ENCODE measurements at regions not wholly inside any gene's neighbourhood (a gene's known extent, or its start where the extent isn't known, plus 50 kb on each side); places are given as distances from the start of the nearest gene placed in this dataset.

GRCh38 chr16:7185165-7185564, 147.5 kb upstream of the RBFOX1 start:
- DNase-seq (ENCODE audit: low read depth in 2 of 2) = no peak

- no peak for DNase-seq (ENCODE audit: low read depth in 2 of 2)
Measured at GRCh38 chr16:7183768-7184167, 148.9 kb upstream of the RBFOX1 start.

DNA sequence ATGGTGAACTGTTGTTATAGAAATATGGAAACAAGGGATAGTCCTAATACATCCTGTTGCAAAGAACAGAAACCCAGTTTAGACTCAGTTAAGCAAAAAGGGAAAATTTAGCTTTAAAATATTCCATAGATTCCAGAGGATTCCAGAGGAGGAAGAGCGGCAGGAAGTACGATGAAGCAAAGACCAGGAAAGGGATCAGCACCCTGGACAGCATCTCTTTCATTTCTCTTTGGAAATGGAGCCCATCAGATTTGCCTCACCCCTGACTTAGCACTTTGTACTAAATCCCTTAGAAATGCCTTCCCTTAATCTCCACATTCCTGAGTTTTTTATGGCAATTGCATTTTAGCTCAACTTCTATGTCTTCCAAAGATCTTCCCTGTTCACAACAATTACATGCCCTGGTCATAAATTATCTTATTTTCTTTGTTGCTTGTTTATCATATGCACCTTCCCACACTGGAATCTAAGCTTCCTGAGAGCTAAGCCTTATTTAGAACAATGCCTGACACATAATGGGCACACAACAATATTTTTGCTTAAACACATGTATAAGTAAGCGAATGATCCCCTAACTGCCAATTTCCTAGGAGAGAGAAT, 150.0 kb upstream of the RBFOX1 start:
- no peak for DNase-seq (ENCODE audit: low read depth in 2 of 2)

GRCh38 chr16:7177875-7178274, 154.8 kb upstream of the RBFOX1 start:
- DNase-seq (ENCODE audit: low read depth in 2 of 2) = no peak

DNA sequence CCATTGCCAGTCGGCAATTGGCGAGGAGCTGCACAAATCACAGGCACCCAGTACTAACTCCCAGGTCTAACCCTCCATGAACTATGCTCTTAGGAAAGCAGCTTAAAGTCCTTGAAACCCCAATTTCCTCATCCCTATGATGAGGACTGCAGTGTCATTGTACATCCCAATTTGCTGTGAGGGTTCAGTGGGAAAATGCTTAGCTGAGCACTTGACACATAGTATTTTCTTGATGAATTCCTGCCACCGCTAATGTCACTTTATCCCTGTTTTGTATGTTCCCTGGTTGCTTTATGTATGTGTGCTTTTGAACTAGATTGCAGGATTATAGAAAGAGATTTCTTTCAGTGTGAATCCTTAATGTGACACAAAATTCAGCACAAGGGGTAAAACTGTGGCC, 161.5 kb upstream of the RBFOX1 start:
- no peak for DNase-seq (ENCODE audit: low read depth in 2 of 2)

GRCh38 chr16:7167626-7168025, 165.0 kb upstream of the RBFOX1 start:
- no peak for DNase-seq (ENCODE audit: low read depth in 2 of 2)

DNA sequence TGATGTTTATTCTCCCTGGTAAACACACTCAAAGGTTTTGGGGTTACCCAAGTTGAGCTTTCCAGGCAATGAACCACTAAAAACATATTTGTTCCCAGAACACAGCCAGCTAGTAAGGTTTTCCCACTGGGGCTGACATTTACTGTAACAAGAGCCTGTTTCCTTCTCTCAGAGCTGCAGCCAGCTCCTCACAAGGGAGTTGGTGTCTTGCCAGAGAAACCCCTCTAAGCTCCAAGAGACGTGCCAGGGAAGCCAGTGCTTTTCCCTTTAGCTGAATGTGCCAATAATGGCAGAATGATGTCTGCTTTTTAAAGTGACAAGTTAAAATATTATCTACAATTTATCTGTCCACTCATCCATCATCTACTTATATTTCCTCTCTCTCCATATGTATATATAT, 170.8 kb upstream of the RBFOX1 start:
- DNase-seq (ENCODE audit: low read depth in 2 of 2) = no peak

GRCh38 chr16:7160093-7160492, 172.6 kb upstream of the RBFOX1 start:
- no peak for DNase-seq (ENCODE audit: low read depth in 2 of 2)

DNA sequence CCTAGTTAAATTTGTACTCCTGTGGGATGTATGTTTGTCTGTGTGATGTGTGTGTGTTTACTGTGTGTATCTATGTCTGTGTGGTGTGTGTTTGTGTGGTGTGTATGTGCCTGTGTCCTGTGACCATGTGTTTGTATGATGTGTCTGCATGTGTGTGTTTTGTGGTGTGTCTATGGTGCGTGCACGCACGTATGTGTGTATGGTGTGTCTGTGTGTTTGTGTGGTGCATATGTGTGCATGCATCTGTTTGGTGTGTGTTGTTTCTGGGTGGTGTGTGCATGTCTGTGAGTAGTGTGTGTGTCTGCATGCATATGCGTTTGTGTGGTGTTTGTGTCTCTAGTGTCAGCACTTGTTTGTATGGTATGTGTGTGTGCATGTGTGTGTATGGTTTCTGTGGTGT, 174.2 kb upstream of the RBFOX1 start:
- DNase-seq (ENCODE audit: low read depth in 2 of 2) = no peak

DNA sequence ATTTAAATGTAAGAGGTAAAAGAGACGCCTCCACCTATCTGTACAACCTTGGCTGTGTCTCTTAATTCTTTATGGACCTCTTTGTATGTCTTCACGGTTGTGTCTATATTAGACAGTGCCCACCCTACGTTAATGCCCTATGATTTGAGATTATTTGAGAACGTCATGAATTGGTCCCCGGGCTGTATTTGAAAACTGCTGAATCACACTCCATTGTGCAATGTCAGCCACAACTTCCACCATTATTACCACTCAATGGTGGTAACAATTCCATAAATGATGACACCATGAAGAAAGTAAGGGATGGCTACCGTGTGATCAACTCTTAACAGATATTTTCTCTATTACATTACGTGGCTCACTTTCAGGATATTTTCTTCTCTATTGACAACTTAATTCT, 182.4 kb upstream of the RBFOX1 start:
- no peak for DNase-seq (ENCODE audit: low read depth in 2 of 2)

GRCh38 chr16:7148606-7149005, 184.0 kb upstream of the RBFOX1 start:
- DNase-seq (ENCODE audit: low read depth in 2 of 2) = no peak

GRCh38 chr16:7140899-7141298, 191.7 kb upstream of the RBFOX1 start:
- no peak for DNase-seq (ENCODE audit: low read depth in 2 of 2)

DNA sequence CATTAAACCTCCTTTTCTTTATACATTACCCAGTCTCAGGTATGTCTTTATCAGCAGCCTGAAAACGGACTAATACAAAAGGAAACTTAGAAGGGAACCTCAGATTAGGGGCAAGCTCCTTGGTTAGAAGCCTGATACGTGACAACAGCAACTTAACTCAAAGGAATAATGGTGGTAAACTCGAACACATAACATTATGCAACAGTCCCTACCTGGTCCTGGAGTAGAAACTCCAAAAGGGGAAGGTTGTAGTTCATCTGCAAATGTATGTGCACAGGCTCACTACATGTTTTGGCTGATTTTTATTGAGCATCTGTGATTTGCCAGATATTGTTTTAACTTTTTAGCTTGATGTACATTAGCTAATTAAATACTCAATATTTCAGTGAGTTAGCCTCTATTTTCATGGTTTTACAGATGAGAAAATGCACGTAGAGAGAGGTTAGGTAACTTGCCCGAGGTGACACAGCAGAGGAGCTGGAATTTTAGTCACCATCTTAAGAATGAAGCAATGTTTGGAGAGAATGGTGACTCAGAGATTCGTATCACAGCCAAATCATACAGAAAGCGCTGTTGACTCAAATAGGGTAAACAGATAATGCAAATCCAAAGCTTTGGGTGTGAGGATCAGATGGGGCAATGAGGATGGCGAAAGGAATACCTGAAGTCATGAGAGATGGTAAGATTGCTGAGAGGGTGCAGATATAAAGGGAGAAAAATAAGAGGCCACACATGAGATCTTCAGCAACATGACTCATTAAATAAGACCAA, 194.9 kb upstream of the RBFOX1 start:
- no peak for DNase-seq (ENCODE audit: low read depth in 2 of 2)

DNA sequence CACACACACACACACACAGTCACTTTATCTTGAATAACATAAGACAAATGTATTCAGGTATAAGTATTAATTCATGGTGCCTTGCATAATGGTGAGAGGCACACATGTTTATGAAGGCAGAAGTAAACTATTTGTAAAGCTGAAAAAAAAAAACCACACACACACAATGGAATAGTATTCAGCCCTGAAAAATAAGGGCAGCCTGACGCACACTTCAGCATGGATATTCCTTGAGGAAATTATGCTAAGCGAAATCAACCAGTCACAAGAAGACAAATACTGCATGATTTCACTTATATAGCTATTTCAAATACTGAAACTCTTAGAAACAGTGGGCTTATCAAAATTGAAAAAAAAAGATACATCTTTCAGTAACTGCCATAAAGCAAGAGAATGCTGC, 200.2 kb upstream of the RBFOX1 start:
- DNase-seq (ENCODE audit: low read depth in 2 of 2) = no peak

DNA sequence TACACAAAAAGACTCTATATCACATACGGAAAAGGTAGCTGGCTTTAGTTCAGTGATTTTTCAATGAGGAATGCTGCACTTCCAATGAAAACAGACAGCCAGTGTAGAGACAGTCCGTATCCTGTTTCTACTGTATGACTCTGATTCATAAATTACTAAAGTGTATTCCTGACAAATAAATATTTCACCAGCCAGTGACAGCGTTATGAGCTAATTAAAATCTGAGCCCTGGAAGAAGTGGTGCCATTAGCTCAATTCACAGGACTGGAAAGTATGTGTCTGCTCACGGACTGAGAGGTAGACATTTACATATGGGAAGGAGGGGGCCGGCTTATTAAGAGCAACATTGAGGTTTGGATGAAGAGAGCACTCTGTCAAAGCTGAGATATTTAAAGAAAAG, 207.9 kb upstream of the RBFOX1 start:
- no peak for DNase-seq (ENCODE audit: low read depth in 2 of 2)

GRCh38 chr16:7124242-7124641, 208.4 kb upstream of the RBFOX1 start:
- DNase-seq (ENCODE audit: low read depth in 2 of 2) = no peak

DNA sequence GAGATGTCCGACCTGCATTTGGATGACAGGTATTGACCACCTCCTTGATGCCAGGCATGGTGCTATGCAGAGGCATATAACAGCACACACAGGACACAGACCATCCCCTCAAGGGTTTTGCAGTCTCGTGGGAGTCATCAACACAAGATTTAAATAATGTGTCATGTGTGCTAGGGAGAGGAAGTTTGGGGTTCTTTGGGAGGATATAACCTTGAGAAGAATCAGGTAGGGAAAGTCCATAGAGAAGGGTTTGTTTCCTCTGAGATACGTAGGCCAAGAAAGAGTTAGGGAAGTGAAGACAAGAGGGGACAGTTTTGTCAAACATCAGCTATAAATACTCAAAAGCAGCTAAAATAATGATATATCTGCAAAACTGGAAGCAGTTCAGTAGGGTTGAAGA, 215.9 kb upstream of the RBFOX1 start:
- DNase-seq (ENCODE audit: low read depth in 2 of 2) = no peak

DNA sequence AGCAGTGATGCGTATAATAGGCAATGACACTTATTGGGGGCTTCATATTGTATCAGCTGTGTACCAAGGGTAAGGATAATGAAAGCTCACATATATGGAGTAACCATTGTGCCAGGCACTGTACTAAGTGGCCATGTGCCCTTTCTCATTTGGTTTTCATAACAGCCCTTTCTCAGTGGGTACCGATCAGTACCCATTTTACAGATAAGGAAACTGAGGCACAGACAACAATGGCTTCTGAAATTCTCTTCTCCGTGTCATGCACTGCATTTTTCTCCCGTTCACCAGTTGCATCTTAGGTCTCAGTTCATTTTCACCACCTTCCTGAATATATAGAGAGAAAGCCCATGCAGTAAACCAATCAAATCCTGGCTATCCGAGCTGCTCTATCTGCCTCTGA, 216.7 kb upstream of the RBFOX1 start:
- no peak for DNase-seq (ENCODE audit: low read depth in 2 of 2)

DNA sequence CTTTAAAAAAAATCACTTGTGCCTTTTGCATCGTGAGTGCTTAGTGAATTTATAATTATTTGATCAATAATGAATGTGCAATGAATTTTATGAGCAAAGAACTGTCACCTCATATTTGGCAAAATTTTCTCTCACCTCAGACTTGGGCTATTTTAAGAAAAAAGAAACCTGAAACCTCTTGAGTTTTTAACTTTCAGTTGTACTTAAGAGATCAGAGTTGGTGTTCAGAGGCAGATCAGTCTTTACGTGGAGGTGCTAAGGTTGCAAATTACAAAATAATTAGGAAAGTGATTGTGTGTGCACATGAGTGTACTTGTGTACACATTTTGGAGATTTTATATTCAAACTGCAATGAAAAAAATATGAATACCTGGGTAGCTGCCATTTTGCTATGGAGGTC, 218.7 kb upstream of the RBFOX1 start:
- no peak for DNase-seq (ENCODE audit: low read depth in 2 of 2)

DNA sequence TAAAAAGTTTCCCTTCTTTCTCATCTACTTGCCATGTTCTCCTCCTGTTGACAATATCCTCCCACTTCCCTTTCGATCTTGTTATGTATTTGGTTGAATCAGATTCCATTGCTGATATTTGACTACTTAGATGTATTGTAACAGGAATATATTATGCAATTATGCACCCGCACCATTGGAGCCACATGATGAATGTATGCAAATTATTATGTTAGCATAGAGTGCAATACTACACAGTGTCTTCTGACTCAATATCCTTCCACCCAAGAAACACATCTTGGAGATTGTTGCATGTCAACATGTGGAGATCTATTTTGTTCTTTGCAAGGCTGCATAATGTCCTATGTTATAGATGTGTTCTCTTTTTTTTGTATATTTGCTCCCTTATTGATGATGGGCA, 219.2 kb upstream of the RBFOX1 start:
- DNase-seq (ENCODE audit: low read depth in 2 of 2) = no peak

- DNase-seq (ENCODE audit: low read depth in 2 of 2) = no peak
Measured at GRCh38 chr16:7111265-7111664, 221.4 kb upstream of the RBFOX1 start.

DNA sequence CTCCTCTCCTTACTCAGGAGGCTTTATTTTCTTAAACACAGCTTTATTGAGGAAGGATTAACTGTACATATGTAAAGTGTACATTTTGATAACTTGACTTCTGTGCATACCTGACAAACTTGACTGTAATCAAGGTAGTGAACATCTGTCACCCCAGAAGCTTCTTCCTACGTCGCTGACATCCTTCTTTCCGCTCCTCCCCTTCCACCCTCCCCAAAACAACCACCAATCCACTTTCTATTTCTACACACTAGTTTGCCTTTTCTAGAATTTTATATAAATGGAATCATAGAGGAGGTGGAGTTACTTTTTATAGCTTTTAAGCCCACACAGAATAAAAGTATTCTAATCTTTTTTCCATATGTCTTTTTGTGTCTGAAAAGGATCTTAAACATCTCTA, 225.2 kb upstream of the RBFOX1 start:
- no peak for DNase-seq (ENCODE audit: low read depth in 2 of 2)

DNA sequence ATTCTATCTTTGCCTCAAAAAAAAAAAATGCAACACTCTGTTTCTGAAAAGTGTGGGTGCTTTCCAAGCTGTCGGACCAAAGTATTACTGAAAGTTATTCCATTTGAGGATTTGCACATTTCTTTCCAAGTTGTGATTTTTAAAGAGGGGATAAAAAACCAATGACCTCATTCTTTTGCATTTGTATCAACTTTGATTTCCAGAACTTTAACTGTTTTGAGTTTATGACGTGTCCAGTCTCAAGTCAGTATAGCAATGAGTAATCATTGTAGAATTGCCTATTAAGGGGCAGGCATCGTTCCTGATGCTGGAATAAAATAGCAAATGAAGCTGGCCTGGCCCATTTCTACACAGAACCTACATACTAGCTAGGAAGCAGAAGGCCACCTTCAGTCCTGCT, 229.6 kb upstream of the RBFOX1 start:
- DNase-seq (ENCODE audit: low read depth in 2 of 2) = no peak

DNA sequence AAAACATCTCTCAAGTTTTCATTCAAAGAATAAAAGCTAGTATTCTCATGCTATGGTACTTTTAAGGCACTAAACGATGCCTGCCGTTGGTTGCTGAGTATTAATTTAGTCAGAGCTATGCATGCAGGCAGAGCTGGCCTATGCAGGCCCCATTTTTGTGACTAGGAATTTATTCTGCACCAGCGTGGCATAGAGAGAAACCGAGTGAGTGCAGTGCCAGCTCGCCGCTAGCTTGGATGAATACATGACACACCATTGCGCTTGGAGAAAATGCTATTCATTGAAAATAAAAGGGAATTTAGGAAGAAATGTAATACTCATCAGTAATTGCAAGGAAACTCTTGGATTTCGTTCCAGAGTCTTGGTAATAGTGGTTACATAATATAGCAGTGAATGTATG, 231.6 kb upstream of the RBFOX1 start:
- no peak for DNase-seq (ENCODE audit: low read depth in 2 of 2)
